ENCODE measurements at regions not wholly inside any gene's neighbourhood (a gene's known extent, or its start where the extent isn't known, plus 50 kb on each side); places are given as distances from the start of the nearest gene placed in this dataset.

DNA sequence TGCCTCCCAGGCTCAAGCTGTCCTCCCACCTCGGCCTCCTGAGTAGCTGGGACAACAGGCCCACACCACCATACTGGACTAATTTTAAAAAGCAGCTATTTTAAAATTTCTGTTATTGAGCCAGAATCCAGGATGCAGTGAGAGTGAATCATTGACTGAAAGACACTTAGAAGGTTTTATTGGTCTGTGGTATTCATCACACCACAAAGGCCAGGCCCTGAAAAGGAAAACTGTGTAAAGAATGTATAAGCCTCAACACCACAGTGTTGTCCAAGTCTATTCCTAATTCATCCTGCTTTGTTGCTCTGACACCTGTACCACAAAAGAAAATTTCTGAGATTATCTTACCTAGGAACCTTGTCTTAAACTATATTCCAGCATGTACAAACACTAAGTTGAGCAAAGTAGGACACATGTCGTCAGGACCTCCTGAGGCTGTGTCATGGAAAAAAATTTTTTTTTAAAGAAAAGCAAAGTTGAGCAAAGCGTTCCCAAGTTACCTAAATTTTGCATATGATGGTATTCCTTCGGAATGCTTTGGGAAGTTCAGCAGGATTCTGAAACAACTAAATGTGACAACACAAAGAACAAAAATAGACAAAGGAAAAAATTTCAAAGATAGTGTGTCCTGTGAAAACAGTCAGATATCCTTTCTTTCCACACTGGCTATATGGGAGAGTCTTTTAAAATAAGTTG, 129.6 kb upstream of the MKLN1 start:
- no peak for DNase-seq

DNA sequence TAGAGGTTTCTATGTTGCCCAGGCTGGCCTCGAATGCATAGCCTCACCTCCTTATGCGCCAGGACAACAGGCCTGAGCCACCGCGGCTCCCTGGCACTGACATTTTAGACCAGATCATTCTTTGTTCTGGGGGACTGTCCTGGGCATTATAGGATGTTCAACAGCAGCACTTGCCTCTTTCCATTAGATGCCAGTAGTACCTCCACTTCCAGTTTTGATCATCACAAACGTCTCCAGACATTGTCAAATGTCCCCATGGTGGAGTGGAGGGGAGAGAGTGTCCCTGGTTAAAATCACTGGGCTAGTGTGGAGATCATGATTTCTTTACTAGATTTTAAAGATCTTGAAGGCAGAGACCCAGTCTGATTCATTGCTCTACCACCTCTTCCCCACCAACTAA, 125.2 kb upstream of the MKLN1 start:
- no peak for DNase-seq

DNA sequence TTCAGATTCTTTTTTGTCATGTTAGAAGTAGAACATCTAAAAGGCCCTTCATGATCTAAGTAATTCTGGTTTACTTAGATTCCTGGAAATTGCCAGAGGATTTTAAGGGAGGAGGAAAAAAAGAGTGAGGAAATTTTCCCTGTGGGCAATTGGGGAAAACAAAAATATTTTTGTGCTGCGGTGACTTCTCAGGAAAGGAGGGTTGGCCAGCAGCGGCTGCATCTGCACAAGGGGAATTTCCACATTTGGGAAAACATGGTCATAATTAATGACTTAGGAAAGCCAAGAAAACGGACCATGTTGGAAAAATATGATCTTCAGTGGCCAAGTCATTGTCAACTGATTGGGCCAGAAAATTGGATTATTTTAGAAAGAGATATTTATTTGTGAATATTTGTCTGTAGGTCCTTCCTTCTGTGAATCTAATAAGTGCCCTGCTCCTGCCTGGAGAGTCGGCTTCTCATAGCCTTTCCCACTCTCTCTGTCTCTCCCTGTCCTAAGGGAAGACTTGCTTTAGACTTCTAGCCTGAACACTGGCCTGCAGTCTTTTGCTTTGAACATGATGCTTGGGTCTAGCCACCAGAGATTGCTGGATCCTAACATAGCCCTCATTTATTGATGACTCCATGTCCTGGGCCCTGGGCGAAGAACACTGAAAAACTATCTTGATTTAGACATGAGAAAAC, 124.2 kb upstream of the MKLN1 start:
- DNase-seq = no peak

DNA sequence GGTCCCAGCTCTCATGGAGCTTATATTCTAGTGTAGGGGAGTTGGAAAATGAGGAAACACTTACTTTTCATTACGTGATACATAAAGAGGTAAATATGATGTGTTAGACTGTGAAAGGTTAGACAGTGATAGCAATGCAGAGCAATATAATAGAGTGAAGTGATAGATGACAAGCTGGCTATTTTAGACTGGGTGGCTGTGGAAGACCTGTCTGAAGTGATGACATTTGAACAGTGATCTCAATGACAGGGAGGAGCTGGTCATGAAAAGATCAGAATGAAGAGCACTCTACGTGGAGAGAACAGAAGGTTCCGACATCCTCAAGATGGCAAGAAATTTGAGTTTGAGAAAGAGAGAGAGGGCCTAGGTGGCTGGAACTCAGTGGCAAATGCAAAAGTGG, 118.9 kb upstream of the MKLN1 start:
- no peak for DNase-seq

DNA sequence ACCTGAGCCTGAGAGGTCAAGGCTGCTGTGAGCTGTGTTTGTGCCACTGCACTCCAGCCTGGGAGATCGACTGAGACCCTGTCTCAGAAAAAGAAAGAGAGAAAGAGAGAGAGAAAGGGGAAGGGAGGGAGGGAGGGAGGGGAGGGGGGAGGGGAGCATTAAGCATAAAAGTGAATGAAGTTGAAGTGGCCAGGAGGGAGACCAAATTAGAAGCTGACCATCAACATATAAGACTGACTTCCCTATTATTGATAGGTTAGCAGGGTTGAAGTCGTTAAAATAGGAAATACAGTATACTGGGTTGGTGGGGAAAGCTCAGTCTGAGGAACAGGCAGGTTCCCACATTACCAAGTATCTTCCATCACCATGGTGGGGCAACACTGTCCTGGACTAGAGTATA, 117.1 kb upstream of the MKLN1 start:
- DNase-seq = no peak

DNA sequence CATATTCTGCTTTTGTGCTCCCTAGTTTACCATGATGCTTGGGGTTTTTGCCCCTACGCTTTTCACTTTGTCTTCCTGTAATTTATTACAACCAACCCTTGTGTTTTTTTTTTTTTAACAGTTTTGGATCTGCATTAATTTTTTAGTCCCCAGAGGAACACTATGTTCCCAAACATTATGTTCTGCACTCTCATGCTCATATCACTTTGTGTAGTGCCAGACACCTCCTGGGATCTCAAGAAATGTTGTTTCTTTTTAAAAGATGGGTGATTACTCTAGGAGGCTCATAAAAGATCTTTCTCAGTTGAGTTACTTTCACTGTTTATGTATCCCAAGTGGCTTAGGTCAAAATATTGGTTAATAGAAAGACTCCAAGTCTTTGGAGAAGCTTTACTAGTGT, 116.2 kb upstream of the MKLN1 start:
- DNase-seq = no peak

DNA sequence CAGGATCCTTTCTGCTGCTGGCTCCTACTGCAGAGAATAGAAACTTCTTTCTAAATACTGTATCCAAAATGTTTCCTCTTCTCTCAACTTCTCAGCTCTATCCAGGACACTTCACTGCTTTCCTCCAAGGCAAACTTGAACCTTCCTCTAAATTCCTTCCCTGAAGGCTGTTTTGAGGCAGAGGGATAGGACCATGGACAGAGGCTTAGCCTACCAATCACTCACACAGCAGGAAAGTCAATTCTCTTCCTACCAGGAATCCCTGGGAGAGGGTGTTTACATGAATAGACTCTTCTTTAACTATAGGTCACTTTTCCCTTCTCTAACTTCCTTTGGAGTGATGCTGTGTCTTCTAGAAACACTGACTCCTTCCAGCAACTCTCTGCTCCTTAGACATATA, 115.6 kb upstream of the MKLN1 start:
- DNase-seq = no peak

DNA sequence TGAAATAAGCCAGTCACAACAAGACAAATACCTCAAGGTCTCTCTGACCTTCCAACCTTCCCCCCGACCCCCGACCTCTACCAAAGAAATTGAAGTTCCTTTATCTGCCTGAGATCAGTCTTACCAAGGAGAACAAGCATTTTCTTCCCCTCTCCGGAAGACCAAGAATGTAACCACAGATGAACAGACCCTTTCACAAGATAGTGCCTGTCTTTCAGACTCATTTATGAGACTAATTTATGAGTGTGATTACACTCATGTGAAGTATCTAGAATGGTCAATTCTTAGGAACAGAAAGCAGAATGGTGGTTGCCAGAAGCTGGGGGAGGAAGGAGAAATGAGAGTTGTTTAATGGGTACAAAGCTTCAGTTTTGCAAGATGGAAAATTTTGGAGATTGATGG, 108.9 kb upstream of the MKLN1 start:
- no peak for DNase-seq

DNA sequence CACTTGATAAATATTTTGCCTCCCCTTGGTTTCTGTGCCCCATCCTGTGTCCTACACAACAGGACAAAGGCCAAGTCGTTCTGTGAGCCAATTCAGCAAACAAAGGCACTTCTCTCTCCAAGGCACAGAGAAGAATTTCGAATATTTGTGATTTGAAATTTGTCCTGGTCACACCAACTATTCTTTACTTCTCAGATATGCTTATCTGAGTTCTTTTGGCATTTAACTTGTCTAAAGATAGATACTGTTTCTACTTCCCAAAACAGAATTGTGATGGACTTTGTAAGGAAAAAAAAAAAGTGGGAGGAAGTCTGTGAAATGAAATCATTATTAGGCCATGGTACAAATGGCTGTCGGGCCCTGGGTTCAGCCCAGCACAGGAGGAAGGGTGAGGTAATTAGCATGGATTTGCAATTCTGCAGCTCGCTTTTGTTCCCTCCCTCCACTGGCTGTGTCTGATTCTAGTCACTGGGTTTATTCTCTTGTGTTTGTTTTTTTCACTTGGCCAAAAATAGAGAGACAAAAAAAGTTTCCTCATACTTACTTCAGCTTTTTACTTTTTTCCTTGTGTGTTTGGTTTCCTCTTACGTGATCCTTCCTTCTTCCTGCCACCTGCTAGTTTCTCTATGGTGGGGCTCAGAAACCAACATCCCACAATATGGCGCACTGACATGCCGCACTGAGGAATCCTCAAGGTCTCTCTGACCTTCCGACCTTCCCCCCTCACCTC, 108.2 kb upstream of the MKLN1 start:
- DNase-seq = no peak

DNA sequence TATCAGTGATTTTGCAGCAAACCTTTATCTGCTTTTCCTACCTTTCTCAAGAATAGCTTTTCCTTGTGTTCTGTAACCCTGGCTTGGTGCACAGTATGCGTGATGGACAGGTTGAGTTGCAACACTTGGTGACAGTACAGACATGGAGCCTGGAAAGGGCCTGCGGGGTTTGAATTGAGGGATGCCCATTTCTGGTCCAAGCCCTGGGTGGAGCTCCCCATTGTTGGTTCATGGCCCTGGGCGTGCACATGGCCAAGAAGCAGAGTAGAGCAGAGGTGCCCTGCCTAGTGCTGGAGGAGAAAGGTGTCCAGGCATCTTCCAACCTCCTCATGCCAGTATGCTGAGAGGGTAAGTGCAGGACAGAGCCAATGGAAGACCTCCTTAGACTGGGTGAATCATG, 106.6 kb upstream of the MKLN1 start:
- DNase-seq = no peak

DNA sequence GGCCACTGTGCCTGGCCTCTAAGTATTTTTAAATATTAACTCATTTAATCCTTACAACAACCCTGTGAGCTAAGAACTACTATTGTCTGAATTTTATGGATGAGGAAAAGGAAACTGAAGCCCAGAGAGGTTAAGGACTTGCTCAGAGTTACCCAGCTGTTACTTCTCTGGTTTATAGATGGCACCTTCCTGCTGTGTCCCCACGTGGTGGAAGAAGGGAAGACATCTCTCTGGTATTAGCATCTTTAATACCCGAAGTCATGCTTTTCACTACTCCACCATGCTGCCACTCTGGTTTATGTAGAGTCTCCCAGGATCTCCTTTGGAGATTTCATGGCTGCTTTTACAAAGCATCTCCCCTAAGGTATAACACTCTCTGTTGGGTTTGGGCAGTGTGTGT, 105.5 kb upstream of the MKLN1 start:
- no peak for DNase-seq

DNA sequence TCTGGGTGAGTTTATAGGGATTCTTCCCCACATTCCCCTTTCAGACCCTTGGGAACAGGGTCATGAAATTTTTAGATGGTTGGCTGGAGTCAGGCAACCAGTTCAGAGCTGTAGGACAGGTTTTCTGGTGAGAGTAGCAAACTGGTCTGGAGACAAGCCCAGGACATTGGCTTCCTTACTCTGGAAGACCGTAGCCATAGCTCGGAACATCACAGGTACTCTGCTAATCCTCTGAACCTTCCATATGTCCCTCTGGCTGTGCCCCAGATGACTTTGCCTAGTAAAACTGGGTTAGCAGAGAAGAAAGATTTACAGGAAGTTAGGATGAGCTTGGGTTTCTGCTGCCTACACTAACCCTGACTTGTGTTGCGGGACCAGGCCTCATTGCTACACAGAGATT, 104.5 kb upstream of the MKLN1 start:
- DNase-seq = no peak

DNA sequence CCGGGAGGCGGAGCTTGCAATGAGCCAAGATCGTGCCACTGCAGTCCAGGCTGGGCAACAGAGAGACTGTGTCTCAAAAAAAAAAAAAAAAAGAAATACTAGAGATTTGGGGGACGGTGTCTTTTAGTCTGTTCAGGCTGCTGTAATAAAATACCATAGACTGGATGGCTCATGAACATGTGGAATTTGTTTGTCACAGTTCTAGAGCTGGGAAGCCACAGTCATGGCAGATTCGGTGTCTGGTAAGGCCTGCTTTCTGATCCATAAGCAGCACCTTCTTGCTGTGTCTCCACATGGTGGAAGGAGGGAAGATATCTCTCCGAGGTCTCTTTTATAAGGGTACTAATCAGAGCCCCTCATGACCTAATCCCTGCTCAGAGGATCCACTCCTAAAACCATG, 102.7 kb upstream of the MKLN1 start:
- DNase-seq = no peak

DNA sequence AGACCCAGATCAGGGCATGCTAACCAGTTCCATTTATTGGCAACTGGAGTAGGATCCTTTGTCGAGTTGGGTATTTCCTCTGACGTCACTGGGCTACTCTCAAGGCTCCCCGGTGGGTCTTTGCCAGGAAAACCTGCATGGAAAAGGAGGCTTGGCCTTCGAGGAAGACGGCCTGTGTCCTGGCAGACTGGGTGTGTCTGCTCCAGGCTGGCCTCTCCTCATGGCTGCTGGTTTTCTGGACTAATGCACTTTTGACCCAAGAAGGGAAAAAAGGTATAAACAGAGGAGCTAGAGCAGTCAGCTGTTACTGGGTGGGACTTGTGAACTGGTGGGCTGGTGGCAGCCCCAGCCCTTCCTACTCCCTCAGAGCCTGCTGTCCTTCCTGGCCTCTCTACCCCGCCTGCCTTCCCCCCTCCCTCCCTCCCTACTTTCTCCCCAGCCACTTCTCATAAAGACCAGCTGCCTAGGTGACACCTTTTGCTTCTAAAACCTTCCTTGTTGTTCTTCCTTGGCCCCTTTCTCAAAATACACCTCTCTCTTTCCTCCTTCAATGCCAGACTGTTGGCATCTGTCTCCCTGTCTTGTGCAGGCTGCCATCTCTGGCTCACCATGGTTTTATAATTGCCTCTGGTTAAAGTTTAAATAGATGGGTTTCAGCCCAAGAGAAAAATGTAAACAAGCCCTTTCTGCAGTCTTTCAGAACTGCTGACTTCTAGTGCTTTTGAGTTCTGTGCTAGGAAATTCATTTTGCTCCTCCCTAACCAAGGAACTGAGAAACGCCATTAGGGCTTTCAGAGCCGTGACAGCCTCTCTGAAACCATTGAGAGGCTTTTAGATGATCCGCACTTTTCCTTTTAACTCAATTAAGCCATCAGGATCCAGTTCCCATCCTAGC, 101.8 kb upstream of the MKLN1 start:
- DNase-seq = no peak

DNA sequence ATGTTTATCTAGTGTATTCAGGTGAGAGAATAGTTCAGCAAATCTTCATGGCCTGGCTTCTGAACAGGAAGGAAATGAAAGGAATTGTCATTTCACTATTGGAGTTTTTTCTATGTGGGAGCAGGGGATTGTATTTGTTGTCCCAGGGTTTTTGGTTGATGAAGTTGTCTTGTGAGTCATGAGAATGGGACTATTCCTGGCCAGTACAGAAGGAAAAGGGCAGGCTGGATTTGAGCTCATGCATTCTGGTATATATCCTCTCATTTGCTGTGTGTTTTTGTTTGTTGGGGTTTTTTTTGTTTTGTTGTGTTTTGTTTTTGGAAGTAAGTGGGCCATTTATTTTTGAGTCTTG, 101.2 kb upstream of the MKLN1 start:
- DNase-seq = no peak

DNA sequence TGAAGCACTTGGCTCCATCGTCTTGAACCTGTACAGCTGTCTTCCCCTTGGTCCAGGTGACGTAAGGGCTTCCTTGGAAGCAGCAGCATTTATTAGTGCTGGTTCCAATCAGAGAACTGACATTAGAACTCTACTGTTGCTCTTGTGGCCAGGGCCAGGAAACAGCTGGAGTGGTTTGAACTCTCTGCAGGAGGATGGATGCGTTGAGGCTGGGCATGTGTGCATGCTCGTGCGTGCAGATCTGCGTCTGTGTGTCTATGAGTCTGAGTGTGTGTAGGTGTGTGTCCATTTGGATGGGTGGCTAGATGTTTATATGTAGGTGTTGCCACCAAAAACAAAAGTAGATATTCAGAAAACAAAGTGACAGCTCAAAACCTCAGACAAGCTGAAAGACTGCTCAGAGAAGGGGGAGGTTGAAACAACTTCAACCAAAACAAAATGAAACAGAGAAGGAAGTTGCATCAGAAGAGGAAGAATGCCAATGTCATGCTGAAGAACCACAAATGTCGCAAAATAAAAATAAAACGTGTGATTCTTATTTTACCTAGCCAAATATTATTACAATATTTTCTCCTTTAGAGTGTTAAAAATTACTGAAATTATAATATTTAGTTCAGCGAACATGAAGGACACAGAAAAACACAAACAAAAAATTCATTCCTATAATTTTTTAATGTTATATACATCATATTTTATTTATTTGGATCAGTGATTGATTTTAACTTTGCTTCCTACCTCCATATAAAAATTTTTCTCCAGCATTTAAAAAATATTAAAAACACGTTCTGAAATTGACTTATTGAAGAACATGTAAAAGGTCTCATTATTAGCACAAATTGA, 96.1 kb upstream of the MKLN1 start:
- peak; percentile 79 for DNase-seq

DNA sequence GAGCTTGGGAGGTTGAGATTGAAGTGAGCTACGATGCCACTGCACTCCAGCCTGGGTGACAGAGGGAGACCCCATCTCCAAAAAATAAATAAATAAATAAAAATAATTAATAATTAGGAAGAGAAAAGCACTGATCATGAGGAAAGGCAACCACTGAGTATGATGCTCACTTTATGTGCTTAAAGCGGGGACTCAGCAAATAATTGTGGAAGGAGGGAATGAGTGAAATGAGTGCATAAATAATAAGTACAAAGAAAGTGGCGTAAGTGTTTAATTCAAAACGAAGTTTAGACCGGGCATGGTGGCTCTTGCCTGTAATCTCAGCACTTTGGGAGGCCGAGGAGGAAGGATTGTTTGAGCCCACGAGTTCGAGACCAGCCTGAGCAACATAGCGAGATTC, 94.9 kb upstream of the MKLN1 start:
- DNase-seq = no peak

DNA sequence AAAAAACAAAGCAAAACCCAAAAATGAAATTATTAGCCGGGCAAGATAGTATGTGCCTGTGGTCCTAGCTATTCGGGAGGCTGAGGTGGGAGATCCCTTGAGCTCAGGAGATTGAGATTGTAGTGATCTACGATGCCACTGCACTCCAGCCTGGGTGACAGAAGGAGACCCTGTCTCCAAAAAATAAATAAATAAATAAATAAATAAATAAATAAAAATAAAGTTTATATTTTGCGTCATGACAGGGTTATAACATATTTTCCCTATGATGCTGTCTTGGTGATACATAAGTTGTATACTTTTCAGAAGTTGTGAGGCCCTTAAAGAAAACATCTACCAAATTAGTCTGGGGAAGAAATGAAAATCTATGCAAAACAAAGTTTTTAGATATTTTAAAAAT, 94.5 kb upstream of the MKLN1 start:
- no peak for DNase-seq

DNA sequence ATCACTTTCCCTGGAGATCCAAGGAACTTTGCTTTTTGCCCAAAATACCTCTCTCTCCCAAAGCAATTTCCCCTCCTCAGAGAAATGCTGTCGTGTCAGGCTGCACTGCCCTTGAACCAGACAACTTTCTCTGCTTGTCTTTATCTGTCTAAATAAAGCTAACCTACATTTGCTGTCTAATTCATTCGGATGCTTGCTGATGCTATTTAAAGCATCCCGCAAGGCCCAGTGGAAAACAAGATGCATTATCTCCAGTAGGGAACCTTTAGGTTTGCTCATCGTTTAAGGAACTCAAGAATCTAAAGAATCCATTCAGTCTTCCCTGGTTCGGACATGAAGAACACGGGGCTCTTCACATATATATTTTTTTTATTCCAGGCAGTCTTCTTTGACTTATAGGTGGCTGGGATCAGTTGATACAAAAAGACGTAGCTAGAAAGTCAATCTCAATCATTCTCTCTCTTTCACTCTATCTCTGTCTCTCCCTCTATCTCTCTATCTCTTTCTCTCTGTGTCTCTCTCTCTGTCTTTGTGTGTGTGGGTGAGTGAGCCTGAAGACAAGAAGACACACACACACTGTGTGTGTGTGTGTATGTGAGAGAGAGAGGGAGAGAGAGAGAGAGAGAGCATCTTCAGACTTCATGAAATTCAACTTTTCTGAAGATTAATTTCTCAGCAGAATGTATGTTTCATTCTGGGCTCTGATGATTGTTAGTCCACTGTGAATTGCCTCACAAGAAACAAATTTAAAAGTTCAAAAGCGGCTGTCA, 92.8 kb upstream of the MKLN1 start:
- no peak for DNase-seq

DNA sequence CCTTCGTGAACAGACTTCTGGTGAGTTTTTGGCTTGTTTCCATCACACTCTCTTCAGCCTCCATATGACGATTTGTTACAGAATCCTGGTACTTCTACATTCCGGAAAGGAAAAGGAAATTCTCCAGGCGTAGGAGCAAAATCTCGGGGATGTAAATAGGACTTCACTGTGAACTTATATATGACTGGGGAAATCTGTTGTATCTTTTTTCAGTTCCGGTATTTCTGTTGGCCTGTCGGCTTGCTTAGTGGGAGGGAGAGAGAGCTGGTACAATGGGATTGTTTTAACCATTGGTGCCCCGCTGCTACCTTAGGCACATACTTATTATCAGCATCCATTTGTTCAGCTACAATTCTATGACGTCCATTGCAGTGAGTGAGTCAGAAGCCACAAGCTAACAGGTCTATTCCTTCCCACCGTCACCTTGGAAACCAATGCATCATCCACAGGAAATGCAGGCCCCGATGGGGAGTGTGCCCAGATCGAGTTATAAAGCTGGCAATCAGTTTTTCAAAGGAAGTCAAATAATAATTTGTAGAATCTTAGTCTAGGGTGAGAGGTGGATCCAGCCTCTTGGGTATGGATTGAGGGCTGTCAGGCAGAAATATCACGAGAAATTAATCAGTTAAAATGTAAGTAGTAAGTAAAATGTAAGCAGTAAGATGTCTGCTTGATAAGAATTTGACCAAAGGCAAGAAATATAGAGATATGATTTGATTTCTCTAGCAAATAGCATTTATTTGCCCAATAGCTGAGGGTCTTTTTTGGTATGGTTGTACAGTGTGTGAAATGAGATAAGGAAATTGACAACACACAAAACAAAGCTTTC, 92.0 kb upstream of the MKLN1 start:
- peak; percentile 91 for DNase-seq

DNA sequence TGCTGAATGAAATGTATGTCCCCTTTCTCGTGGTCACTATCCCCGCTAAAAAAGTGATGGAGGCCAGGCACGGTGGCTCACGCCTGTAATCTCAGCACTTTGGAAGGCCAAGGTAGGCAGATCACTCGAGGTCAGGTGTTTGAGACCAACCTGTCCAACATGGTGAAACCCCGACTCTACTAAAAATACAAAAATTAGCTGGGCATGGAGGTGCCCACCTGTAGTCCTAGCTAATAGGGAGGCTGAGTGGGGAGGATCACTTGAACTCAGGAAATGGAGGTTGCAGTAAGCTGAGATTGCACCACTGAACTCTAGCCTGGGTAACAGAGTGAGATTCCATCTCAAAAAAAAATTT, 91.4 kb upstream of the MKLN1 start:
- DNase-seq = no peak
